GM18502 (cell line): ENCODE measurements at regions not wholly inside any gene's neighbourhood (a gene's known extent, or its start where the extent isn't known, plus 50 kb on each side); places are given as distances from the start of the nearest gene placed in this dataset.
A peak's percentile ranks its signal among the peaks of the same experiment; 100 is the strongest.
"Not testable (repeated sequence)": the region's sequence is repeated elsewhere in the genome, so short reads cannot be mapped to it uniquely, and the experiment has no call there.

Experiments
- ATAC-seq: cut with Tn5 transposase; IDR thresholded peaks from one replicate; pipeline ENCODE4 v1.9.1; 2021; ENCODE audit warnings: mild to moderate bottlenecking; ENCODE audit not compliant: unreplicated experiment, poor library complexity

- peak; percentile 71 for ATAC-seq
Measured at GRCh38 chr11:103709371-103709770, 327.1 kb upstream of the DDI1 start.

- ATAC-seq: no peak
Measured at GRCh38 chr11:103714246-103714645, 322.2 kb upstream of the DDI1 start.

GRCh38 chr11:103716363-103716762 lies 320.1 kb upstream of the DDI1 start:
- ATAC-seq: no peak

- no peak for ATAC-seq
Measured at GRCh38 chr11:103727262-103727661, 309.2 kb upstream of the DDI1 start.

- ATAC-seq: no peak
Measured at GRCh38 chr11:103729617-103730016, 306.8 kb upstream of the DDI1 start.

- ATAC-seq: no peak
Measured at GRCh38 chr11:103730131-103730940, 306.1 kb upstream of the DDI1 start.

GRCh38 chr11:103731670-103732069 lies 304.8 kb upstream of the DDI1 start:
- ATAC-seq: no peak

- ATAC-seq: no peak
Measured at GRCh38 chr11:103733889-103734288, 302.6 kb upstream of the DDI1 start.

- ATAC-seq: no peak
Measured at GRCh38 chr11:103735497-103736032, 300.9 kb upstream of the DDI1 start.

GRCh38 chr11:103736315-103737036 lies 300.0 kb upstream of the DDI1 start:
- ATAC-seq: no peak

- no peak for ATAC-seq
Measured at GRCh38 chr11:103737037-103737622, 299.3 kb upstream of the DDI1 start.

GRCh38 chr11:103737747-103738146 lies 298.7 kb upstream of the DDI1 start:
- ATAC-seq: no peak

- not testable (repeated sequence) for ATAC-seq
Measured at GRCh38 chr11:103739074-103739796, 297.2 kb upstream of the DDI1 start.

- peak; percentile 73 for ATAC-seq
Measured at GRCh38 chr11:103744496-103745153, 291.8 kb upstream of the DDI1 start.

- ATAC-seq: no peak
Measured at GRCh38 chr11:103749158-103749557, 287.3 kb upstream of the DDI1 start.

- no peak for ATAC-seq
Measured at GRCh38 chr11:103768816-103769215, 267.6 kb upstream of the DDI1 start.

GRCh38 chr11:103773059-103773458 lies 263.4 kb upstream of the DDI1 start:
- ATAC-seq: no peak

GRCh38 chr11:103773537-103773936 lies 262.9 kb upstream of the DDI1 start:
- no peak for ATAC-seq

- no peak for ATAC-seq
Measured at GRCh38 chr11:103779054-103779453, 257.4 kb upstream of the DDI1 start.

GRCh38 chr11:103789952-103790351 lies 246.5 kb upstream of the DDI1 start:
- ATAC-seq: no peak
